Right forelimb (tissue), 1 donor: ENCODE measurements at regions not wholly inside any gene's neighbourhood (a gene's known extent, or its start where the extent isn't known, plus 50 kb on each side); places are given as distances from the start of the nearest gene placed in this dataset.
"Not testable (repeated sequence)": the region's sequence is repeated elsewhere in the genome, so short reads cannot be mapped to it uniquely, and the experiment has no call there.

ENCODE experiments used
- DNase-seq: peaks from one replicate; pipeline ENCODE4 v3.0.0-alpha.2; 2018

DNA sequence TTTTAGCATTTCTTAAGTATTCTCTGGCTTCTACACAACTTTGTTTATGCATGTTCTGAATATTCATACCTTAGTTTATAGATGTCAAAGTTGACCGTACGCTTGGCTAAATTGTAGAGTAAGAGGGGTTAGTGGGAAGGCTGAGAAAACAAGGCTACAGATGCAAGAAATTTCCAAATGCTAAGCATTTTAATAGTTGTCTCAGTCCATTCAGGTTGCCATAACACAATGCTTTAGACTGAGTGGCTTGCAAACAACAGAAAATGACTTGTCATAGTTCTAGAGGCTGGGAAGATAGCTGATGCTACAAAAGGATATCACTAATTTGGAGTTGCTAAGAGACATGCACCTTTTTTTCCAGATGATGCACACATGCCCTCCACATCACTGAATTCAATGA is 53.0 kb upstream of the C1QTNF3 start:
- not testable (repeated sequence) for DNase-seq

DNA sequence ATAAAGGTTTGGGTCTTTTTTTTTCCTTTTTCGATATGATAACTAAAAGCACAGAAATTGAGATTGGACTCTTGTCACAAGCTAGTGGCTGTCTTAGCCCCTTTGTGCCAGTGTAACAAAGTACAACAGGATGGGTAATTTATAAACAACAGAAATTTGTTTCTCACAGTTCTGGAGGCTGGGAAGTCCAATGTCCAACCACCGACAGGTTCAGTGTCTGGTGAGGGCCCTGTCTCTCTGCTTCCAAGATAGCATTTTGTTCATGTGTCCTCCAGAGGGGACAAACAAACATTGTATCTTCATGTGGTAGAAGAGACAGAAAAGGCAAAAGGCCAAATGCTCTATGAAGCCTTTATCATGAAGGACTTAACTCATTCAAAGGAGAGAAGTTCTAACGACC is 56.9 kb upstream of the C1QTNF3 start:
- DNase-seq, result not testable (repeated sequence)

DNA sequence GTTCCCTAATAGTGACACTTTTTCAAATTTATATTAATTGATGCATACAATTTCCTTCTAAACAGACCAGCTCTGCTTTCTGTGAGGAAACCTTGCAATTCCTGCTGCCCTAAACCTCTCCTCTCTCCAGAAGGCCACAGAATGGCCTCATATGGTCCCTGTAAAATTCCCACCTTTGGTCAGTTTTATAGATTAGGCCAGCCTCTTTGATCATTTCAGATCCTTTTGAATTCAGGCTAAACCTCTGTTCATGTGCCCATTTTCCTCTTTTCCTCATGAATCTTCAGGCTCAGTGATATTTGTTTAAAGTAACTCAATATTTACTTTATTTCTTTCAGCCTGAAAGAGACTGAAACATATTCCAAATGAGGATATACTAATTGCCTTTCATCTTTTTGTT is 58.6 kb upstream of the C1QTNF3 start:
- DNase-seq, result not testable (repeated sequence)

GRCh38 chr5:34108897-34109296 is 65.9 kb upstream of the C1QTNF3 start:
- DNase-seq, result not testable (repeated sequence)

DNA sequence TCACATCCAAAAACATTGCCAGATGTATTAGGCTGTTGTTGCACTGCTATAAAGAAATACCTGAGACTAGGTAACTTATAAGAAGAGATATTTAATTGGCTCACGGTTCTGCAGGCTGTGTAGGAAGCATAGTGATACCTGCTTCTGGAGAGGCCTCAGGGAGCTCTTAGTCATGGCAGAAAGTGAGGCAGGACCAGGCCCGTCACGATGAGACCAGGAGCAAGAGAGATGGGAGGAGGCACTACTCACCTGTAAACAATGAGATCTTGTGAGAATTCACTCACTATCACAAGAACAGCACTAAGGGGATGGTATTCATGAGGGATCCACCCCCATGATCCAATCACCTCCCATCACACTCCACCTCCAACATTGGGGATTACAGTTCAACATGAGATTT is 81.3 kb upstream of the C1QTNF3 start:
- not testable (repeated sequence) for DNase-seq

GRCh38 chr5:34125354-34125753 is 82.3 kb upstream of the C1QTNF3 start:
- DNase-seq, result not testable (repeated sequence)

DNA sequence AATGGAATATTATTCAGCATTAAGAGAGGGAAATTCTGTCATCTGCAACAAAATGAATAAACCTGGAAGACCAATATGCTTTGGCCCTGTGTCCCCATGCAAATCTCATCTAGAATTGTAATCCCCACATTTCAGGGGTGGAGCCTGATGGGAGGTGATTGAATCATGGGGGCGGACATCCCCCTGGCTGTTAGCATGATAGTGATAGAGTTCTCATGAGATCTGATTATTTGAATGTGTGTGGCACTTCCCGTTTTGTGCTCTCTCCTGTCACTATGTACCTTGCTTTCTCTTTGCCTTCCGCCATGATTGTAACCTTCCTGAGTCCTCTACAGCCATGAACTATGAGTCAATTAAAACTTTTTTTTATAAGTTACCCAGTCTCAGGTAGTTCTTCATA is 83.7 kb upstream of the C1QTNF3 start:
- DNase-seq, result not testable (repeated sequence)

DNA sequence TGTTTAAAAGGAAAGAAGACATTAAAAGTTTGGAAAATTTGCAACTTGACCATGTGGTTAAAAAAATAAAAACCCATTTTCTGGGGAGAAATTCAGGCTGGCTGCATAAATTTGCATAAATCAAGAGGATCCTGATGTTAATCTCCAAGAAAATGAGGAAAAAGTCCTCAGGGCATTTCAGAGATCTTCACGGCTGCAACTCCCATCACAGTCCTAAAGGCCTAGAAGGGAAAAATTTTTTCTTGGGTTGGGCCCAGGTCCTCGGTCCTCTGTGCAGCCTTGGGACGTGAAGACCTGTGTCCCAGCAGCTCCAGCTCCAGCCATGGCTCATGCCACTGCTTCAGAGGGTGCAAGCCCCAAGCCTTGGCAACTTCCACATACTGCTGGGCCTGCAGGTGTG is 84.8 kb upstream of the C1QTNF3 start:
- DNase-seq, result not testable (repeated sequence)

DNA sequence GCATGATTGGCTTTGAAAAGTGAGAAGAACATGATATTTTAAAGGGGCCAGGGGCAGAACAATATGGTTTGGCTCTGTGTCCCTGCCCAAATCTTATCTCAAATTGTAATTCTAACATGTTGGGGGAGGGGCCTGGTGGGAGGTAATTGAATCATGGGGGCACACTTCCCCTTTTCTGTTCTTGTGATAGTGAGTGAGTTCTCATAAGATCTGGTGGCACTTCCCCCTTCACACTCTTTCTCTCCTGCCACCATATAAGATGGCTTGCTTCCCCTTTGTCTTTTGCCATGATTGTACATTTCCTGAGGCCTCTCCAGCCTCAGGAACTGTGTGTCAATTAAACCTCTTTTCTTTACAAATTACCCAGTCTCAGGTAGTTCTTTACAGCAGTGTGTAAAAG is 85.9 kb upstream of the C1QTNF3 start:
- not testable (repeated sequence) for DNase-seq

DNA sequence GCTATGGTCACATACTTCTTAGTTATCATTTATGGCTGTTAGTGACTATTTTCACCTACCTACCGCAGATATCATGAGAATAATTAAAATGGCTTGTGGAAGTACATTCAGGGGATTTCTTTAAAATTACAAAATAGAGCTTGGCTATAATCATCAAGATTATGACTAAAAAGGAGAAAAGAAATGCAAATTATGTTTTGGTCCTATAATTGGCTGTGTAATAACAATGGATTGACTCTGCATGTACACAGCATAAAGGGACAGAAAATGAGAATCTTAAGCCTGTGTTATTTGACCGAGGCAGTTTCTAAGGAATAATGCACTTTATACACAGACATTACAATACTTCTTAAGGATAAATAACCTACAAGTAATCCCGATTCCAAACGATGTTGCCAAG is 112.0 kb upstream of the C1QTNF3 start:
- DNase-seq, result not testable (repeated sequence)

DNA sequence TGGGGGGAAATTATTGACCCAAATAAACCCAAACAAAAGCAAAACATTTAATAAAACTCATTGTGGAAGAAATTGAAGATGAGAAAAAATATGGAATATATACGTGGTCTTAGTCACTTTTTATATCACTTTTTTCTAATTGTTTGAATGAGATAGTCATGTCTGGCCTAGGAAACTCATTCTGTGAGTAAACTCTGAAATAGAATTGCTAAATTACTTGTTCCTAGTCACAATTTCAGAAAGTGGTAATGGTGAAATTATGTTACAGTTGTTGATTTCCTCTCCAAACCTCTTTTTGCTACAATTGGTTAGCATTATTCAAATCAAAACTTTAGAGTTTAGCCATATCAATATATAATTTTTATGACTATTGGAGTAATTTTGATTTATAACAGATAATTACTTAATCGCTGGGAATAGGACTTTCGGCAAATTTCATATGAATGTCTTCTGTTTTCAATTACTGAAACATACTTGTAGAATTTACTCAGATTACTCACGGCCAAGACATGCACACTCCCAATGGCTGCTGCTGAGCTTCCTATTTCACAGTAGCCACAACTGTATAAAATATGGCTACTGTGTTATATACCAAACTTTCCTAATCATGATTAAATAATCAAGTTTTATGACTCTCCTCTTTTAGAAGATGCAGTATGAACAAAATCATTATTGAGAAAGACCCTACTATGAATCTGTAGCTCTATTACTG is 113.8 kb upstream of the C1QTNF3 start:
- DNase-seq, result not testable (repeated sequence)

GRCh38 chr5:34160904-34161303 is 117.9 kb upstream of the C1QTNF3 start:
- not testable (repeated sequence) for DNase-seq

GRCh38 chr5:34171398-34171797 is 128.4 kb upstream of the C1QTNF3 start:
- not testable (repeated sequence) for DNase-seq

DNA sequence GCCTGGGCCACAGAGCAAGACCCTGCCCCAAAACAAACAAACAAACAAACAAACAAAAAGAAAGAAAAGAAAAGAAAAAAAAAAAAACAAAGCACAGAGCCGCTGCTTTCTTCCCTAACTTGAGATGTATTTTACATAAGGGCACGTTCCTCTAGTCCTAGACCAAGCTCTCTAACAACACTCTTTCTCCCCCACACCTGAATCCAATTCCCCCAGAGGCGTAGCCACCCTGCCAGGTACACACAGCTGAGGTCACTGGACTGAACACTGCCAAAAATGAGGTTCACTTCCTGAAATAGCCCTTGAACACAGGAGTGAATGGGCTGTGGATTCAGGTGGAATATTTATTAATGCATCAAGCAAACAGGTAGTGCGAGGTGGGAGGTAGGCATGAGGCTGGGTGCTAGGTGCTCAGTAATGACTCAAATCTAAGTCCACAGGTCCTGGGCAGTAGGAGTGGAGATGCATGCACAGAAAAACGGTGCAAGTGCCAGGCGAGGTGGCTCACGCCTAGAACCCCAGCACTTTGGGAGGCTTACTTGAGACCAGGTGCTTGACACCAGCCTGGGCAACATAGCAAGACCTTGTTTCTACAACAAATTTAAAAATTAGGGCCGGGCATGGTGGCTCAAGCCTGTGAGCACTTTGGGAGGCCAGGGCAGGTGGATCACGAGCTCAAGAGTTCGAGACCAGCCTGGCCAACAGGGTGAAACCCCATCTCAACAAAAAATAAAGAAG is 136.6 kb upstream of the C1QTNF3 start:
- DNase-seq, result peak; percentile 41

DNA sequence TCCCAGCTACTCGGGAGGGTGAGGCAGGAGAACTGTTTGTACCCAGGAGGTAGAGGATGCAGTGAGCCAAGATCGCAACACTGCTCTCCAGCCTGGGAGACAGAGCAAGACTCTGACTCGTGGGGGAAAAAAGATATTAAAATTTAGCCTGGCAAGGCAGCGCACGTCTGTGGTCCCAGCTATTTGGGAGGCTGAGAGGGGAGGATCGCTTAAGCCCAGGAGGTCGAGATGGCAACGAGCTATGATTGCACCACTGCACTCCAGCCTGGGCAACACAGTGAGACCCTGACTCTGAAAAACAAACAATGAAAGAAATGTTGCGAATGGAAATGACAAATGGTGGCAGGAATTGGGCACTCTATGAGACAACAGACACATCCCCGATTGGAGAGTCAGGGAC is 137.2 kb upstream of the C1QTNF3 start:
- not testable (repeated sequence) for DNase-seq

GRCh38 chr5:34180940-34181614 is 138.1 kb upstream of the C1QTNF3 start:
- DNase-seq, result not testable (repeated sequence)

GRCh38 chr5:34185005-34185404 is 142.0 kb upstream of the C1QTNF3 start:
- DNase-seq, result not testable (repeated sequence)

- not testable (repeated sequence) for DNase-seq
Measured at GRCh38 chr5:34185572-34185971, 142.6 kb upstream of the C1QTNF3 start.

GRCh38 chr5:34186108-34186507 is 143.1 kb upstream of the C1QTNF3 start:
- DNase-seq, result not testable (repeated sequence)

- peak; percentile 22 for DNase-seq
Measured at GRCh38 chr5:34186865-34187264, 143.9 kb upstream of the C1QTNF3 start.

- not testable (repeated sequence) for DNase-seq
Measured at GRCh38 chr5:34187441-34187840, 144.4 kb upstream of the C1QTNF3 start.

- peak; percentile 66 for DNase-seq
Measured at GRCh38 chr5:34188001-34188822, 145.2 kb upstream of the C1QTNF3 start.

GRCh38 chr5:34189246-34189645 is 146.2 kb upstream of the C1QTNF3 start:
- not testable (repeated sequence) for DNase-seq
